ENCODE measurements at regions not wholly inside any gene's neighbourhood (a gene's known extent, or its start where the extent isn't known, plus 50 kb on each side); places are given as distances from the start of the nearest gene placed in this dataset.
"Not testable (repeated sequence)": the region's sequence is repeated elsewhere in the genome, so short reads cannot be mapped to it uniquely, and the experiment has no call there.

DNA sequence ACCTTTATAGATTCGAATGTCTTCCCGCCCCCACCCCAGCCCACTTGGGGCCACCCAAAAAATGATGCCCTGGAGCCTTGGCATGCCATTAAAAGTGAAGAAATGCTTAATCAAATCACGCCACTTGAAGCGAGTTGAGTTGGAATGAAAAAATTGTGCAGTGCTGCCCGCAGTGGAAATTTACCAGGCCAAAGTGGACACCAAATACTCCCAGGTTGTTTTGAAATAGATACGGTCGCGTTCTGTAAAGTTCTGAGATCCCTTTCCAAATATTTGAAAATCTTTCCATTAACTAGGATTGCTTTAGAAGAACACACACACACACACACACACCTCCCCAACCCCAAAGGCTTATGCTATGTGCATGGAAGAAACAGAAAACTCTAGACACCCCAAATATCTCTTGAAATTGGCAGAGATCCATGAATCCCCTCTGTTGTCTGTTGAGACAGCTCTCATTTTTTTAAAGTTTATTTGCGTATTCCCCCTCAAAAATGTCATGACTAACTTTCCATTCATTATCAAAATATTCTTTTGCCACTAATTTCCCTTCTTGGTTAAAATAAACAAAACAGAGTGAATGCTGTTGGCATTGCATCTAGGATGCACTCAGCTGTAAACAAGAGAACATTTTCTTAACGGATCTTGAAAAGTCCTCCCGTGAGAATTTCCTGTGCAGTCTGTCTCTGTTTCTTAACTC is 142.3 kb upstream of the KCNE2 start:
- Histone ChIP-seq H3K27ac (no peak overlapping the region), H3K9me3 (no peaks in the 10 kb centered on the region), H3K4me3 (no peak overlapping the region), H3K4me1 (no peaks in the 10 kb centered on the region), H3K27me3 (no peaks in the 10 kb centered on the region), H3K36me3 (no peaks in the 10 kb centered on the region)
- intact Hi-C loops (cut with DNase I), result no loop called here
- TF ChIP-seq, protein P1, sequence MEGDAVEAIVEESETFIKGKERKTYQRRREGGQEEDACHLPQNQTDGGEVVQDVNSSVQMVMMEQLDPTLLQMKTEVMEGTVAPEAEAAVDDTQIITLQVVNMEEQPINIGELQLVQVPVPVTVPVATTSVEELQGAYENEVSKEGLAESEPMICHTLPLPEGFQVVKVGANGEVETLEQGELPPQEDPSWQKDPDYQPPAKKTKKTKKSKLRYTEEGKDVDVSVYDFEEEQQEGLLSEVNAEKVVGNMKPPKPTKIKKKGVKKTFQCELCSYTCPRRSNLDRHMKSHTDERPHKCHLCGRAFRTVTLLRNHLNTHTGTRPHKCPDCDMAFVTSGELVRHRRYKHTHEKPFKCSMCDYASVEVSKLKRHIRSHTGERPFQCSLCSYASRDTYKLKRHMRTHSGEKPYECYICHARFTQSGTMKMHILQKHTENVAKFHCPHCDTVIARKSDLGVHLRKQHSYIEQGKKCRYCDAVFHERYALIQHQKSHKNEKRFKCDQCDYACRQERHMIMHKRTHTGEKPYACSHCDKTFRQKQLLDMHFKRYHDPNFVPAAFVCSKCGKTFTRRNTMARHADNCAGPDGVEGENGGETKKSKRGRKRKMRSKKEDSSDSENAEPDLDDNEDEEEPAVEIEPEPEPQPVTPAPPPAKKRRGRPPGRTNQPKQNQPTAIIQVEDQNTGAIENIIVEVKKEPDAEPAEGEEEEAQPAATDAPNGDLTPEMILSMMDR (IDR thresholded peaks at IDR 0.05), result no peak
- ATAC-seq (no peak), DNase-seq (no peak)

DNA sequence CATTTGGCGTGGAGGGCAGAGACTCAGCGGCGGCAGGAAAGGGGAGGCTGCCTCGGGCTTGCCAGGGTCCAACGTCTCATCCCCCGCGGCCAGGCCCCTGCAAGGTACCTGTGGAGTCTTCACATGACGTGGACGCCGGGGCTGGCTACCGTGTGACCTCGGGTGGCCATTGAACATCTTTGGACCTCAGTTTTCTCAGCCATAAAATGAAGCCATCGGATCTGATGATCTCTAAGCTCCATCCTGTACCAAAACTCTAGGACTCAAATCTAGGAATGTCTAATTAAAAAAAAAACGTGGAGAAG is 141.8 kb upstream of the KCNE2 start:
- ATAC-seq (no peak), DNase-seq (no peak)
- H3K4me3 ChIP-seq, result no peak overlapping the region
- TF ChIP-seq, protein P1 (IDR thresholded peaks at IDR 0.05), result no peak
- no peaks in the 10 kb centered on the region for H3K4me1 ChIP-seq
- no peaks in the 10 kb centered on the region for H3K36me3 ChIP-seq
- no peaks in the 10 kb centered on the region for H3K9me3 ChIP-seq
- intact Hi-C loops (cut with DNase I), result no loop called here
- no peak overlapping the region for H3K27ac ChIP-seq
- no peaks in the 10 kb centered on the region for H3K27me3 ChIP-seq

DNA sequence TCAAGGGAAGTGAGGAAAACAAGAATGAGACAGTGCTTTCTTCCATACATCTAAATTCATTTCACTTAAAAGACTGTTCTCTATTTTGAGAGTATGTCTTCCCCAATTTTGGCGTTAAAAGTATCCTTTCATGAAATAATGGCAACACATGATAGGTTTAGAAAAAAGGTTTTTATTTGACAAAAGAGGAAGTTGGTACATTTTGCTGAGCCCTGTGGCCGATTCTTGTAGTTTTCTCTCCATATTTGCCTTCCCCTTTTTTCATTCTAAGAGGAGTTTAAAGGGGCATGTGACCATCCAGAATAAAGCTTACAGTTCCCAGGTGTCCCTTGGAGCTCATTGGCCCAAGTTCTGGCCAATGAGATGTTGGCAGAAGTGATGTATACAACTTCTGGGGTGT is 140.4 kb upstream of the KCNE2 start:
- H3K4me3 ChIP-seq, result no peak overlapping the region
- DNase-seq, result no peak
- no peaks in the 10 kb centered on the region for H3K27me3 ChIP-seq
- ATAC-seq, result no peak
- no peaks in the 10 kb centered on the region for H3K9me3 ChIP-seq
- H3K36me3 ChIP-seq, result no peaks in the 10 kb centered on the region
- TF ChIP-seq, protein P1 (IDR thresholded peaks at IDR 0.05), result no peak
- intact Hi-C loops (cut with DNase I), result no loop called here
- no peak overlapping the region for H3K27ac ChIP-seq
- no peaks in the 10 kb centered on the region for H3K4me1 ChIP-seq

DNA sequence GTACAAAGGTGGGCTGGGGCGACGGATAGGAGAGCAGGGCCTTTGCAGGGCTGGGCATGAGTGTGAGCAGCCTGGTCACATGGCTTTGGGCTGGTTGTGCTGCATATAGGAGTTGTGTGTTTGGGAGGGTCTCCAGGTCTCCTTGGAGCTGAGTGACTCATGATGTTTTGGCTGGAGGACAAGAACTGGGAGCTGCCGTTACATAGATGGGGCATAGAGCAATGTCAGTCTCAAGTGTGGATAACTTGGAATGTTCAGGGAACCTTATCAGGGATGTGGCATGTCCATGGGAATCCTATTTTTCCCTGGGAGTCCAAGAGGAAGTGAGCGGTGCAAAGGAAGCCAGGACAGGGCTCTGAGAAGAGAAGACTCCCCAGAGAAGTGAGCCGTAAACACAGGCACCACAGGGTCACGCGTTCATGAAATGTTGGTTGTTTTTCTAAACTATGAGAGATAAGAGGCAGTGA is 136.4 kb upstream of the KCNE2 start:
- Histone ChIP-seq H3K4me1 (no peaks in the 10 kb centered on the region), H3K36me3 (no peaks in the 10 kb centered on the region), H3K27ac (no peak overlapping the region), H3K4me3 (no peak overlapping the region), H3K9me3 (no peaks in the 10 kb centered on the region), H3K27me3 (no peaks in the 10 kb centered on the region)
- TF ChIP-seq, protein P1 (IDR thresholded peaks at IDR 0.05), result no peak
- ATAC-seq, result no peak
- intact Hi-C loops (cut with DNase I), result no loop called here
- DNase-seq, result no peak

DNA sequence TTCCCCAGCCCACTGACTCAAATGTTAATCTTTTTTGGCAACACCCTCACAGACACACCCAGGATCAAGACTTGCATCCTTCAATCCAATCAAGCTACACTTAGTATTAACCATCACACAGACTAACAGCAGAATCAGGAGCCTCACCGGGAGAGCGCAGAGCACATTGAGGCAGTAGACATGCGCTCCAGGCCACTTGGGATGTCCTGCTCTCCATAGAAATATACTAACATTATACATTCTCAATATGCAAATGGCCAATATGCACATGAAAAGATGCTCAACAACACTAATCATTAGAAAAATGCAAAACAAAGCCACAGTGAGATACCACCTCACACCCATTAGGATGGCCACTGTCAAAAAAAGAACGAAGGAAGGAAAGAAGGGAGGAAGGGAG is 135.0 kb upstream of the KCNE2 start:
- H3K27me3 ChIP-seq, result no peaks in the 10 kb centered on the region
- no peaks in the 10 kb centered on the region for H3K9me3 ChIP-seq
- no peak overlapping the region for H3K27ac ChIP-seq
- TF ChIP-seq, protein P1 (IDR thresholded peaks at IDR 0.05), result no peak
- H3K4me3 ChIP-seq, result no peak overlapping the region
- no peaks in the 10 kb centered on the region for H3K4me1 ChIP-seq
- no peak for DNase-seq
- intact Hi-C loops (cut with DNase I), result no loop called here
- ATAC-seq, result no peak
- no peaks in the 10 kb centered on the region for H3K36me3 ChIP-seq

DNA sequence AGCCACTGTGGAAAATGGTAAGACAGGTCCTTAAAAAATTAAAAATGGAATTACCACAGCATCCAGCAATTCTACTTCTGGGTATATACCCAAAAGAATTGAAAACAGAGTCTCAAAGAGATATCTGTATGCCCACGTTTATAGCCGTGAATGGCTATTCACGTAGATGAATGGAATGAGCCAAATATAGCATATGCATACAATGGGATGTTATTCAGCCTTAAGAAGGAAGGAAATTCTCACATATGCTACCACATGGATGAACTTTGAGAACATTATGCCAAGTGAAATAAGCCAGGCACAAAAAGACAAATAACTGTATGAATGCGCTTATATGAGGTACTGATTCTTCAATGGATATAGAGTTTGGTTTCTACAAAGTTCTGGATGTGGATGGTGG is 134.5 kb upstream of the KCNE2 start:
- Histone ChIP-seq H3K36me3 (no peaks in the 10 kb centered on the region), H3K27ac (no peak overlapping the region), H3K4me3 (no peak overlapping the region), H3K9me3 (no peaks in the 10 kb centered on the region), H3K27me3 (no peaks in the 10 kb centered on the region), H3K4me1 (no peaks in the 10 kb centered on the region)
- intact Hi-C loops (cut with DNase I), result no loop called here
- DNase-seq (no peak), ATAC-seq (no peak)
- TF ChIP-seq, protein P1 (IDR thresholded peaks at IDR 0.05), result no peak

DNA sequence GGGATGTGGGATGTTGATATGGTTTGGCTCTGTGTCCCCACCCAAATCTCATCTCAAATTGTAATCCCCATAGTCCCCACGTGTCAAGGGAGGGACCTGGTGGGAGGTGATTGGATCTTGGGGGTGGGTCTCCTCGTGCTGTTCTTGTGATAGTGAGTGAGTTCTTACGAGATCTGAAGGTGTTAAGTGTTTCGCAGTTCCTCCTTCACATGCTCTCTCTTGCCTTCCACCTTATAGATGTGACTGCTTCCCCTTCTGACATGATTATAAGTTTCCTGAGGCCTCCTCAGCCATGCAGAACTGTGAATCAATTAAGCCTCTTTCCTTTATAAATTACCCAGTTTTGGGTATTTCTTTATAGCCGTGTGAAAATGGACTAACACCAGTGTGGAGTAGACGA is 130.1 kb upstream of the KCNE2 start:
- intact Hi-C loops (cut with DNase I); H3K4me3 ChIP-seq; H3K9me3 ChIP-seq; H3K4me1 ChIP-seq; H3K27ac ChIP-seq; H3K27me3 ChIP-seq; H3K36me3 ChIP-seq; DNase-seq; ATAC-seq: not testable (repeated sequence)
